ENCODE measurements at regions not wholly inside any gene's neighbourhood (a gene's known extent, or its start where the extent isn't known, plus 50 kb on each side); places are given as distances from the start of the nearest gene placed in this dataset.

DNA sequence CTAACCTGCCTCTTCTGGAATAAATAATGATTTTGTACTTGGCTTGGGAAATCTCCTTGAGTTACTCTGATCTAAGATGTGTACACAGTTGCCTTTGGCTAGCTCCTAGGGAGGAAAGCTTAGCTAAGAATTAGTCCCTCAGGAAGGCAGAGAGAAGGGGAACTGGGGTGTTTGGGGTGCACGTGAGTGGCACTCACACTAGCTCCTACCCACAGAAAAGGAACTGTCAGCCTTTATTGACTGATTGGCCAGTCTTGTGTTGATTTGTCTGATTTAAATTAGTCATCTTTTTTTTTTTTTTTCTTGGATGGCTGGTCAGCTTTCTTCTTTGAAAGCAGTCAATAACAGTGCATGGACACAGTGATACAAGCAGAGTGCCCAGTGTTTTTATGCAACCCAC, 107.7 kb downstream of the DMRT2 start:
- no peak overlapping the region for H3K27ac ChIP-seq (ENCODE audit: low read depth, low read length)
- TF ChIP-seq, protein P1, sequence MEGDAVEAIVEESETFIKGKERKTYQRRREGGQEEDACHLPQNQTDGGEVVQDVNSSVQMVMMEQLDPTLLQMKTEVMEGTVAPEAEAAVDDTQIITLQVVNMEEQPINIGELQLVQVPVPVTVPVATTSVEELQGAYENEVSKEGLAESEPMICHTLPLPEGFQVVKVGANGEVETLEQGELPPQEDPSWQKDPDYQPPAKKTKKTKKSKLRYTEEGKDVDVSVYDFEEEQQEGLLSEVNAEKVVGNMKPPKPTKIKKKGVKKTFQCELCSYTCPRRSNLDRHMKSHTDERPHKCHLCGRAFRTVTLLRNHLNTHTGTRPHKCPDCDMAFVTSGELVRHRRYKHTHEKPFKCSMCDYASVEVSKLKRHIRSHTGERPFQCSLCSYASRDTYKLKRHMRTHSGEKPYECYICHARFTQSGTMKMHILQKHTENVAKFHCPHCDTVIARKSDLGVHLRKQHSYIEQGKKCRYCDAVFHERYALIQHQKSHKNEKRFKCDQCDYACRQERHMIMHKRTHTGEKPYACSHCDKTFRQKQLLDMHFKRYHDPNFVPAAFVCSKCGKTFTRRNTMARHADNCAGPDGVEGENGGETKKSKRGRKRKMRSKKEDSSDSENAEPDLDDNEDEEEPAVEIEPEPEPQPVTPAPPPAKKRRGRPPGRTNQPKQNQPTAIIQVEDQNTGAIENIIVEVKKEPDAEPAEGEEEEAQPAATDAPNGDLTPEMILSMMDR (conservative IDR thresholded peaks at IDR 0.05), result no peak
- peaks cover 4% of the 10 kb centered on the region for H3K4me1 ChIP-seq (ENCODE audit: control insufficient read depth, insufficient read depth, low read length)
- H3K4me1 Mint-ChIP-seq, result peaks cover 10% of the 10 kb centered on the region
- H3K27ac Mint-ChIP-seq, result no peak overlapping the region
- H3K27me3 ChIP-seq (ENCODE audit: control insufficient read depth, insufficient read depth, low read length, poor library complexity, severe bottlenecking), result peaks cover 6% of the 10 kb centered on the region
- H3K9me3 Mint-ChIP-seq, result no peaks in the 10 kb centered on the region
- WGBS, 2 experiments (ENCODE audit: insufficient coverage in 1 of 2, insufficient read length in 1 of 2), result 92% methylated on average over 1 of the region's 1 CpG; no CpG with 5 or more reads in 1 of the 2 experiments
- no peaks in the 10 kb centered on the region for H3K36me3 ChIP-seq (ENCODE audit: control insufficient read depth, insufficient read depth, low read length)
- no peak for DNase-seq
- H3K9me3 ChIP-seq (ENCODE audit: control insufficient read depth, low read length), result no peaks in the 10 kb centered on the region
- no peak overlapping the region for H3K9ac ChIP-seq (ENCODE audit: extremely low read depth, low read length, poor library complexity, severe bottlenecking)
- no peak overlapping the region for H3K4me3 Mint-ChIP-seq
- no peaks in the 10 kb centered on the region for H3K27me3 Mint-ChIP-seq (ENCODE audit: insufficient read depth)
- no peaks in the 10 kb centered on the region for H3K36me3 Mint-ChIP-seq (ENCODE audit: low read depth)
- no peak overlapping the region for H3K4me3 ChIP-seq (ENCODE audit: low read length)

DNA sequence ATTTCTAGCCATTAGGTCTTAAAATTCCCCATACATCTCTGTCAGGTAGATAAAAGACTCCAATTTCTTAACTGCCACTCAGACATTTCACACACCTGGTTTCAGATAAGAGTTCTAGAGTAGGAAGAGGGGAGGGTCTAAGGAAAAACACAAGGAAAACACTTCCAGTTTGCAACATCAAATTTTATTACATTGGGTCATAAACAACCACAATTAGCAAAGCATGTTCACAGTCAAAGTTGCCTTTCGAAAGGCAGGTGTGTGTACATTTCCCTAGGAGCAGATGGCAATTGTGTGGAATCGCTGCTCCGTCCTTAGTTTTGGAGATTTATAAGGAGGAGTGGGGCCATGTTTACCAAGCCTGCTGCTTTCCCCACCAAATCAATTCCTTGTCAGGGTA, 120.8 kb downstream of the DMRT2 start:
- H3K27me3 ChIP-seq (ENCODE audit: control insufficient read depth, insufficient read depth, low read length, poor library complexity, severe bottlenecking), result no peaks in the 10 kb centered on the region
- H3K9me3 ChIP-seq (ENCODE audit: control insufficient read depth, low read length), result peaks cover 15% of the 10 kb centered on the region
- Mint-ChIP-seq H3K4me1 (peaks cover 3% of the 10 kb centered on the region), H3K9me3 (peaks cover 5% of the 10 kb centered on the region), H3K4me3 (no peak overlapping the region), H3K27ac (no peak overlapping the region), H3K36me3 (ENCODE audit: low read depth) (no peaks in the 10 kb centered on the region), H3K27me3 (ENCODE audit: insufficient read depth) (peaks cover 5% of the 10 kb centered on the region)
- no peak for DNase-seq
- no peak overlapping the region for H3K27ac ChIP-seq (ENCODE audit: low read depth, low read length)
- TF ChIP-seq, protein P1 (conservative IDR thresholded peaks at IDR 0.05), result no peak
- WGBS, 2 experiments (ENCODE audit: insufficient coverage in 1 of 2, insufficient read length in 1 of 2), result 97 to 100% methylated on average over 2 to 3 of the region's 3 CpGs
- H3K9ac ChIP-seq (ENCODE audit: extremely low read depth, low read length, poor library complexity, severe bottlenecking), result no peak overlapping the region
- peaks cover 6% of the 10 kb centered on the region for H3K4me1 ChIP-seq (ENCODE audit: control insufficient read depth, insufficient read depth, low read length)
- no peak overlapping the region for H3K4me3 ChIP-seq (ENCODE audit: low read length)
- H3K36me3 ChIP-seq (ENCODE audit: control insufficient read depth, insufficient read depth, low read length), result no peaks in the 10 kb centered on the region

DNA sequence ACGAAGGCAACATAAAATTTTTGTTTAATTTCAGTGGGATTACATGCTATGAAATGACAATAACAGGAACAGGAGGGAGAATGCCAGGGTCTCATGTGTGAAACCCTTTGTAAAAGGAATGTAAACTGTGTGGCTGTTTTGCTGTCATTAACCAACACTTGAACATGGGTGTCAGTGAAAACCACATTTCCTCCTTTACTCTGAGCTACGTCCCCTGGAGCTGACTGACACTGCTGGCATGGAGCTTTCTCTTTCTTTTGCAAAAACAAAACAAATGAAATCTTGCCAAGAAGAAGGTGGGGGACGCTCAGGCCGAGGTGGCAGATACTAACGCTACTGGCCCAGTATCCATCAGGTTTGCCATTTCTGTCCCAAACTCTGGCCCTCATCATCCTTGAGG, 121.4 kb downstream of the DMRT2 start:
- H3K4me3 Mint-ChIP-seq, result no peak overlapping the region
- Histone ChIP-seq H3K27ac (ENCODE audit: low read depth, low read length) (no peak overlapping the region), H3K9ac (ENCODE audit: extremely low read depth, low read length, poor library complexity, severe bottlenecking) (no peak overlapping the region), H3K9me3 (ENCODE audit: control insufficient read depth, low read length) (peaks cover 15% of the 10 kb centered on the region), H3K36me3 (ENCODE audit: control insufficient read depth, insufficient read depth, low read length) (no peaks in the 10 kb centered on the region), H3K27me3 (ENCODE audit: control insufficient read depth, insufficient read depth, low read length, poor library complexity, severe bottlenecking) (no peaks in the 10 kb centered on the region), H3K4me1 (ENCODE audit: control insufficient read depth, insufficient read depth, low read length) (peaks cover 6% of the 10 kb centered on the region), H3K4me3 (ENCODE audit: low read length) (no peak overlapping the region)
- 33 to 82% methylated on average over 1 to 5 of the region's 5 CpGs for WGBS, 2 experiments (ENCODE audit: insufficient coverage in 1 of 2, insufficient read length in 1 of 2)
- H3K27ac Mint-ChIP-seq, result no peak overlapping the region
- H3K4me1 Mint-ChIP-seq, result peaks cover 3% of the 10 kb centered on the region
- TF ChIP-seq, protein P1 (conservative IDR thresholded peaks at IDR 0.05), result no peak
- peaks cover 5% of the 10 kb centered on the region for H3K9me3 Mint-ChIP-seq
- no peaks in the 10 kb centered on the region for H3K36me3 Mint-ChIP-seq (ENCODE audit: low read depth)
- no peak for DNase-seq
- H3K27me3 Mint-ChIP-seq (ENCODE audit: insufficient read depth), result peaks cover 5% of the 10 kb centered on the region

All from endodermal cell (in vitro differentiated cells).